Astrocyte of the spinal cord (primary cell): ENCODE measurements at regions not wholly inside any gene's neighbourhood (a gene's known extent, or its start where the extent isn't known, plus 50 kb on each side); places are given as distances from the start of the nearest gene placed in this dataset.

Source experiments
- DNase-seq: peaks from one replicate; pipeline ENCODE4 v3.0.0; 2011; ENCODE audit warnings: low read depth, low spot score
- H3K4me3 ChIP-seq: 2 replicates; pipeline ENCODE4 v1.5.1; 2011; ENCODE audit warnings: low read depth, mild to moderate bottlenecking, low read length, moderate library complexity
- CTCF ChIP-seq: IDR thresholded peaks from 2 replicates; pipeline ENCODE4 v1.5.1; 2012; ENCODE audit warnings: low read depth, mild to moderate bottlenecking, low read length, inconsistent platforms
- in situ Hi-C: cut with HindIII; loops from 2 replicates; pipeline ENCODE4 v1.10.0; 2017; ENCODE audit warnings: low sequenced_read_pairs

GRCh38 chr18:61720496-61720895 is 172.3 kb downstream of the RNF152 start:
- H3K4me3 ChIP-seq, result no peak overlapping the region
- in situ Hi-C loops, result no loop called here
- no peak for TF ChIP-seq CTCF
- DNase-seq, result no peak

GRCh38 chr18:61719671-61720070 is 173.1 kb downstream of the RNF152 start:
- no peak for DNase-seq
- no peak for TF ChIP-seq CTCF
- in situ Hi-C loops, result no loop called here
- H3K4me3 ChIP-seq, result no peak overlapping the region

DNA sequence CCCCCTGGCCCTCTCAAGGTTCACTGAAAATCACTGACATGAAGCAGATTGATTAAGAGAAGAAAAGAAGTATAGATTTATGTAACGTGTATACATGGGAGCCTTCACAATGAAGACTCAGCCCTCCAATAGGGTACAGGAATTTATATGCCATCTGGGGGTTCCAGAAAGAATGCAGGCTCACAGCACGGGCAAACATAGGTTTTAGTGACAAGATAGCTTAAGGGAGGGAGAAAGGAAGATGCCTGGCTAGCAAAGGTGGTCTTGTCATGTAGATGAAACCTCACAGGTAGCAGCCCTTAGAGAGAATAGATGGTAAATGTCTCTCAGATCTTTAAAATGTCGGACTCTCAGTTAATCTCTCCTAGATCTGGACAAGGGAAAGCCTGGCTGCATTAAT is 173.9 kb downstream of the RNF152 start:
- in situ Hi-C loops, result no loop called here
- H3K4me3 ChIP-seq, result no peak overlapping the region

GRCh38 chr18:61714421-61714820 is 178.4 kb downstream of the RNF152 start:
- H3K4me3 ChIP-seq, result no peak overlapping the region
- no peak for TF ChIP-seq CTCF
- in situ Hi-C loops, result no loop called here
- DNase-seq, result no peak

More for the DNA sequence above, 173.9 kb downstream of the RNF152 start:
- DNase-seq, result no peak
- TF ChIP-seq CTCF, result no peak

DNA sequence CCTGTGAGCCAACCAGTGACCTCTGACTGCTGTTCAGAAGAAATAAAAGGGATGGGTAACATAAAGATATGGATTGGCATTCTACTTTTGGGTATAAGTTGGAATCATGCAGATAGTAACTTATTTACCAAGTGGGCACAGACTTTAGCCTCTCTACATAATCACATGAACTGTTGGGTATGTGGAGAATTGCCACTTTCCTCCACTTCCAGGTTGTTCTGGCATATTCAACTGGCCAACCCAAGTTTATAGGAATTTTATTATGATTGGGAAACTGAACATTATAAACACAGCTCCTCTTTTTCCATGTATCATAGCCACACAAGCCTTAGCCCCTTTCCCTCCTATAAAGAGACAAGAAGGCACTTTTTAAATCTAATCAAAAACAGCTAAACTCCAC is 179.3 kb downstream of the RNF152 start:
- in situ Hi-C loops, result no loop called here
- TF ChIP-seq CTCF, result no peak
- no peak for DNase-seq
- no peak overlapping the region for H3K4me3 ChIP-seq

DNA sequence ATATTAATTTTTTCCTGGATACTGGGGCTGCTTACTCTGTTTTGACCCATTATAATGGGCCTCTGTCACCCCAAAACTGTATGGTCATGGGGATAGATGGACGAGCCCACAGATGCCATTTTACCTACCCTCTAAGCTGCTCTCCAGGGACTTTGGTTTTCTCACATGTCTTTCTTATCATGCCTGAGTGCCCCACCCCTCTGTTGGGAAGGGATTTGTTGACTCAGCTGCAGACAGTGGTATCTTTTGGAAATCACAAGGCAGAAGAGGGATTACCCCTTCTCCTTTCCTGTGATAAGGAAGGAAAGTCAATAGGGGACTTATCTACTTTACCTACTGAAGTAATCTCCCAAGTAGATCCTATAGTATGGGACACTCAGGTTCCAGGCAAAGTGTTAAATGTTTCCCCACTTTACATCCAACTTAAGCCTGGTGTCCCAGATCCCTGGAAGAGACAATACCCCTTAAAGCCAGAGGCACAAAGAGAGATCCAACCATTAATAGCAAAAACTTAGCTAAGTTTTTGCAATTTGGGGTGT is 182.7 kb downstream of the RNF152 start:
- no peak for DNase-seq
- in situ Hi-C loops, result no loop called here
- TF ChIP-seq CTCF, result no peak
- no peak overlapping the region for H3K4me3 ChIP-seq
